SK-N-SH (cell line): ENCODE measurements at regions not wholly inside any gene's neighbourhood (a gene's known extent, or its start where the extent isn't known, plus 50 kb on each side); places are given as distances from the start of the nearest gene placed in this dataset.

Experiments used
- CTCF ChIA-PET: fragments of 300-600, 350-600 bp; formaldehyde crosslinking; extraction: SDS; loops from one replicate; lab custom pipeline; 2021; lab: Yijun Ruan, JAX
- POLR2A ChIA-PET: fragments of 350-600 bp; sonication (Branson Sonifier 250); formaldehyde crosslinking; extraction: SDS; loops from one replicate; lab custom pipeline; 2020; ENCODE audit warnings: antibody characterized with exemption, inconsistent platforms; lab: Yijun Ruan, JAX
- DNase-seq: peaks from one replicate; pipeline ENCODE4 v3.0.0; 2012
- H2AFZ ChIP-seq: fragments of 200-600 bp; sonication (generic); 2 replicates; pipeline ENCODE4 v1.8.1; 2016; ENCODE audit warnings: antibody characterized with exemption, mild to moderate bottlenecking, low read depth
- H3F3A ChIP-seq: fragments of 200-600 bp; sonication (generic); replicated peaks from 2 replicates; pipeline ENCODE3; 2016; ENCODE audit warnings: antibody characterized with exemption, mild to moderate bottlenecking; ENCODE audit not compliant: insufficient read depth
- H3K27ac ChIP-seq, 2 experiments: fragments of 200-500 bp in 1 of 2; fragments of 200-600 bp in 1 of 2; sonication (Bioruptor generic) in 1 of 2; sonication (generic), shearing (Covaris generic) in 1 of 2; 2 replicates each; pipeline versions ENCODE4 v1.5.1 to v1.6.1; 2014 to 2016; ENCODE audit warnings: low read depth in 2 of 2, inconsistent platforms in 1 of 2, low read length in 1 of 2, mild to moderate bottlenecking in 1 of 2, mixed read lengths in 1 of 2
- H3K27me3 ChIP-seq: fragments of 200-600 bp; sonication (generic), shearing (Covaris generic); 2 replicates; pipeline ENCODE4 v1.6.1; 2016; ENCODE audit warnings: mixed run types; ENCODE audit not compliant: insufficient read depth
- H3K36me3 ChIP-seq, 2 experiments: fragments of 200-500 bp in 1 of 2; fragments of 200-600 bp in 1 of 2; sonication (Bioruptor generic) in 1 of 2; sonication (generic) in 1 of 2; replicated peaks in 1 of 2; 2 replicates each; pipeline versions ENCODE3 to v1.5.1; 2014 to 2016; ENCODE audit warnings: low read length in 1 of 2, mild to moderate bottlenecking in 1 of 2; ENCODE audit not compliant: insufficient read depth in 2 of 2, control insufficient read depth in 1 of 2
- H3K4me1 ChIP-seq, 2 experiments: fragments of 200-500 bp in 1 of 2; fragments of 200-600 bp in 1 of 2; sonication (Bioruptor generic) in 1 of 2; sonication (generic), shearing (Covaris generic) in 1 of 2; 2 replicates each; pipeline versions ENCODE4 v1.5.1 to v1.6.1; 2014 to 2016; ENCODE audit warnings: low read depth in 1 of 2, low read length in 1 of 2, mixed run types in 1 of 2; ENCODE audit not compliant: insufficient read depth in 2 of 2, control insufficient read depth in 1 of 2
- H3K4me2 ChIP-seq: fragments of 200-600 bp; sonication (generic), shearing (Covaris generic); 2 replicates; pipeline ENCODE4 v1.6.1; 2017; ENCODE audit warnings: mixed run types
- H3K4me3 ChIP-seq, 2 experiments: fragments of 200-500 bp in 1 of 2; fragments of 200-600 bp in 1 of 2; sonication (Bioruptor generic) in 1 of 2; sonication (generic), shearing (Covaris generic) in 1 of 2; 2 replicates each; pipeline versions ENCODE4 v1.5.1 to v1.8.1; 2014 to 2016; ENCODE audit warnings: low read depth in 2 of 2, inconsistent platforms in 1 of 2, low read length in 1 of 2, mild to moderate bottlenecking in 1 of 2, mixed read lengths in 1 of 2, moderate library complexity in 1 of 2
- H3K79me2 ChIP-seq: fragments of 200-600 bp; sonication (generic); 2 replicates; pipeline ENCODE4 v1.8.1; 2017; ENCODE audit warnings: mild to moderate bottlenecking; ENCODE audit not compliant: insufficient read depth
- H3K9ac ChIP-seq: fragments of 200-600 bp; sonication (generic); 2 replicates; pipeline ENCODE4 v1.6.1; 2017; ENCODE audit warnings: mixed run types
- H3K9me2 ChIP-seq: fragments of 200-600 bp; sonication (generic); 2 replicates; pipeline ENCODE4 v1.6.1; 2017; ENCODE audit warnings: mixed run types
- H3K9me3 ChIP-seq: fragments of 200-600 bp; sonication (generic); 2 replicates; pipeline ENCODE4 v1.6.1; 2017; ENCODE audit warnings: mixed run types, mild to moderate bottlenecking, moderate library complexity
- H4K20me1 ChIP-seq: fragments of 200-600 bp; sonication (generic); 2 replicates; pipeline ENCODE4 v1.6.1; 2017; ENCODE audit warnings: mild to moderate bottlenecking, mixed run types; ENCODE audit not compliant: insufficient read depth
- CHD2 ChIP-seq: fragments of 150-350 bp; IDR thresholded peaks from 2 replicates; pipeline ENCODE4 v1.6.1; 2018; ENCODE audit warnings: low read length; ENCODE audit not compliant: partially characterized antibody
- EP300 ChIP-seq, 2 experiments: IDR thresholded peaks; 2 replicates each; pipeline versions ENCODE4 v1.4.0 to v1.6.1; 2012; ENCODE audit warnings: borderline replicate concordance in 1 of 2, low read depth in 1 of 2, low read length in 1 of 2
- EZH2phosphoT487 ChIP-seq: fragments of 200-600 bp; sonication (generic); IDR thresholded peaks from 2 replicates; pipeline ENCODE4 v1.6.1; 2017; ENCODE audit warnings: low read depth, mixed run types, mild to moderate bottlenecking, antibody characterized with exemption, moderate library complexity, borderline replicate concordance
- FOSL2 ChIP-seq: IDR thresholded peaks from 2 replicates; pipeline ENCODE4 v1.4.0; 2012; ENCODE audit warnings: low read depth, mild to moderate bottlenecking, moderate library complexity, borderline replicate concordance
- FOXM1 ChIP-seq: IDR thresholded peaks from 2 replicates; pipeline ENCODE4 v1.4.0; 2012; ENCODE audit warnings: low read depth, mild to moderate bottlenecking
- GATA2 ChIP-seq: sonication (generic); formaldehyde crosslinking; IDR thresholded peaks from 2 replicates; pipeline ENCODE4 v1.5.0; 2020; ENCODE audit warnings: mild to moderate bottlenecking, missing genetic modification reagents
- NRF1 ChIP-seq: IDR thresholded peaks from 2 replicates; pipeline ENCODE4 v1.6.1; 2012; ENCODE audit warnings: low read depth, mild to moderate bottlenecking, low read length
- RAD21 ChIP-seq: IDR thresholded peaks from 2 replicates; pipeline ENCODE4 v1.6.1; 2012; ENCODE audit warnings: mild to moderate bottlenecking, low read length
- RCOR1 ChIP-seq: fragments of 150-350 bp; IDR thresholded peaks from 2 replicates; pipeline ENCODE4 v1.6.1; 2017; ENCODE audit warnings: antibody characterized with exemption, low read length
- RFX5 ChIP-seq: IDR thresholded peaks from 2 replicates; pipeline ENCODE4 v1.6.1; 2012; ENCODE audit warnings: mild to moderate bottlenecking, improper control_type of control experiment, low read length
- RXRA ChIP-seq: IDR thresholded peaks from 2 replicates; pipeline ENCODE4 v1.4.0; 2012; ENCODE audit warnings: low read depth, mild to moderate bottlenecking, borderline replicate concordance
- SIN3A ChIP-seq: IDR thresholded peaks from 2 replicates; pipeline ENCODE4 v1.6.1; 2012; ENCODE audit warnings: low read depth, mild to moderate bottlenecking, low read length, moderate library complexity, borderline replicate concordance
- SMC3 ChIP-seq: IDR thresholded peaks from 2 replicates; pipeline ENCODE4 v1.6.1; 2012; ENCODE audit warnings: low read depth, low read length, improper control_type of control experiment
- TCF12 ChIP-seq: IDR thresholded peaks from 2 replicates; pipeline ENCODE4 v1.4.0; 2012
- TEAD4 ChIP-seq: IDR thresholded peaks from 2 replicates; pipeline ENCODE4 v1.4.0; 2012; ENCODE audit warnings: mild to moderate bottlenecking, borderline replicate concordance; ENCODE audit not compliant: insufficient read depth
- WGBS: methylation state at CpG from one replicate; pipeline ENCODE4 v1.1.6; 2017; ENCODE audit warnings: low lambda C conversion rate; 5-methylcytosine and 5-hydroxymethylcytosine counted together
- TF ChIP-seq, protein P1 (sequence below): fragments of 200-600 bp; sonication (generic); IDR thresholded peaks from 2 replicates; pipeline ENCODE4 v1.6.1; 2017; ENCODE audit warnings: antibody characterized with exemption, mild to moderate bottlenecking, moderate library complexity
- TF ChIP-seq, protein P2 (sequence below): IDR thresholded peaks from 2 replicates; pipeline ENCODE4; 2012
- TF ChIP-seq, protein P3 (sequence below): IDR thresholded peaks from 2 replicates; pipeline ENCODE4 v1.4.0; 2012; ENCODE audit warnings: low read depth, borderline replicate concordance
- TF ChIP-seq, protein P4 (sequence below): IDR thresholded peaks from 2 replicates; pipeline ENCODE4 v1.4.0; 2012; ENCODE audit warnings: low read depth

DNA sequence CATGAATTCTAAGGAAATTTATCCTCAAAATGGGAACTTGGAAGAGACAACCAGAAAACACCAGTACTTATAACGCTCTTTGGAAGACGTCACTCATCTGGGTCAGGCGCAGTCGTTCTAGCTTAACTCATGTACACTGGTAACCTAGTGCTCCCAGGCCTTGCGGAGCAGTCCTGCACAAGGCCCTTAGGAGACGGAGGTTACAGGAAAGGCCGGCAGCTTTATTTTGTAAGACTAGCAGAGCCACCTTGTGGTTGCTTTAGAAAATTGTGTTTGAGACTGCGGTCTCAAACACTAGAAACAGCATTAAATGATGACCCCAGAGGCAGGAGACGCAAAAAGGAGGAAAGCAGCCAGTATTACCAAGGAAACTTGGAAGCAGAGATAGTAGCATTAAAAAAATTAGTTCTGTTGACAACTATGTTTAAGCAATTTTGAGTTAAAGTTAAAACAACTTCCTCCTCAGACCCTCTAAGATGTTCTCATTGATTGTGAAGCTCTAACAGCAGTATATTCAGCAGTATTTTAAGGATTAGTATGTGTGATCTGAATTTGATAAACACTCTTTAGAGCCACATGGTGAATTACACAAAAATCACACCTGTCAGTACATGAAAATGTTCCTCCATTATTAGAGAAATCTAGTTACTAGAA is 141.9 kb upstream of the C2CD4B start:
- H3K4me2 ChIP-seq, result peak overlapping the region; percentile 36
- H3K9ac ChIP-seq, result peak overlapping the region; percentile 8; the same call in 1 of the 2 replicates
- 0 out of 2 replicates have a peak, but pooled peaks cover 6% of the 10 kb centered on the region for H3K9me3 ChIP-seq
- TF ChIP-seq GATA2 (CRISPR knock-in tag) (no peak), RAD21 (peak; percentile 92), SMC3 (peak; percentile 67), RCOR1 (peak; percentile 30; the same call in 1 of the 2 replicates), FOXM1 (no peak)
- TF ChIP-seq, protein P1, sequence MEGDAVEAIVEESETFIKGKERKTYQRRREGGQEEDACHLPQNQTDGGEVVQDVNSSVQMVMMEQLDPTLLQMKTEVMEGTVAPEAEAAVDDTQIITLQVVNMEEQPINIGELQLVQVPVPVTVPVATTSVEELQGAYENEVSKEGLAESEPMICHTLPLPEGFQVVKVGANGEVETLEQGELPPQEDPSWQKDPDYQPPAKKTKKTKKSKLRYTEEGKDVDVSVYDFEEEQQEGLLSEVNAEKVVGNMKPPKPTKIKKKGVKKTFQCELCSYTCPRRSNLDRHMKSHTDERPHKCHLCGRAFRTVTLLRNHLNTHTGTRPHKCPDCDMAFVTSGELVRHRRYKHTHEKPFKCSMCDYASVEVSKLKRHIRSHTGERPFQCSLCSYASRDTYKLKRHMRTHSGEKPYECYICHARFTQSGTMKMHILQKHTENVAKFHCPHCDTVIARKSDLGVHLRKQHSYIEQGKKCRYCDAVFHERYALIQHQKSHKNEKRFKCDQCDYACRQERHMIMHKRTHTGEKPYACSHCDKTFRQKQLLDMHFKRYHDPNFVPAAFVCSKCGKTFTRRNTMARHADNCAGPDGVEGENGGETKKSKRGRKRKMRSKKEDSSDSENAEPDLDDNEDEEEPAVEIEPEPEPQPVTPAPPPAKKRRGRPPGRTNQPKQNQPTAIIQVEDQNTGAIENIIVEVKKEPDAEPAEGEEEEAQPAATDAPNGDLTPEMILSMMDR, result peak; percentile 78
- TF ChIP-seq, all 33 proteins: peak for 4
- H3K4me3 ChIP-seq, result peak overlapping the region in 1 of 2 experiments; percentile 17; a peak in 1 of 4 replicates
- H4K20me1 ChIP-seq, result no peaks in the 10 kb centered on the region
- H3K27ac ChIP-seq, result peak overlapping the region; percentile 28 to 61; a peak in 2 of 4 replicates
- peak overlapping the region; percentile 87 for H2AFZ ChIP-seq
- peak; percentile 72 for DNase-seq
- H3K79me2 ChIP-seq, result no peaks in the 10 kb centered on the region
- H3K27me3 ChIP-seq, result no peaks in the 10 kb centered on the region
- no peaks in the 10 kb centered on the region for H3K9me2 ChIP-seq
- H3K4me1 ChIP-seq, result peaks cover 8 to 15% of the 10 kb centered on the region in 2 experiments
- peaks cover 17% of the 10 kb centered on the region for H3F3A ChIP-seq
- CTCF ChIA-PET, result interaction anchor here (0.6 to 2.7 kb wide), 65 partner anchors 9 to 752 kb away, joined by 3 to 27 read pairs (median 5); partner anchors contain the start of genes C2CD4B and VPS13C
- POLR2A ChIA-PET, result no interaction called here
- no peaks in the 10 kb centered on the region for H3K36me3 ChIP-seq
- WGBS, result 19% methylated on average over 9 of the region's 9 CpGs

DNA sequence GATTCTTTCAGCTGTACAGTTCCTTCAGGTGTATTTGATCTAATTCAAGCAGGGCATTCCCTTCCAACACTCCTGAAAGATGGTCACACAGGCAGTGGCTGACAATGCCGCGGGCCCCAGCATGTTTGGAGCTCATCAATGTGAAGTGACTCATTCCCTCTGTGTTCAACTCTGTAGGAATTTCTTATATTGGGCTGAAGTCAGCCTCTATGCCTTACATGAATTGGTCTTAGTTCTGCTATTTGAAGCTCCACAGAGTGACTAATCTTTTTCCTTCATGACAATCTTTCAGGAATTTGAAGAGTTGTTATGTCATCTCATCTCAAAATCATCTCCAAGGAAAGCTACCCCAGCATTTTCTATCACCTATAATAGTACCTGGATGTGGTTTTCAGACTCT is 142.5 kb upstream of the C2CD4B start:
- peak; percentile 57; the same call in 1 of the 2 replicates for TF ChIP-seq TCF12
- TF ChIP-seq FOSL2, result peak; percentile 79
- TF ChIP-seq RFX5, result no peak
- no peak for TF ChIP-seq EZH2phosphoT487
- TF ChIP-seq GATA2 (CRISPR knock-in tag), result no peak
- peak; percentile 29; the same call in 1 of the 2 replicates for TF ChIP-seq TEAD4
- peak in 1 of 2 experiments; percentile 27; a peak in 1 of 4 replicates for TF ChIP-seq EP300 (IDR thresholded peaks at IDR 0.05; ENCODE audit: borderline replicate concordance in 1 of 2, low read depth in 1 of 2, low read length in 1 of 2)
- TF ChIP-seq SIN3A, result no peak
- no peak for TF ChIP-seq NRF1
- TF ChIP-seq, protein P2, sequence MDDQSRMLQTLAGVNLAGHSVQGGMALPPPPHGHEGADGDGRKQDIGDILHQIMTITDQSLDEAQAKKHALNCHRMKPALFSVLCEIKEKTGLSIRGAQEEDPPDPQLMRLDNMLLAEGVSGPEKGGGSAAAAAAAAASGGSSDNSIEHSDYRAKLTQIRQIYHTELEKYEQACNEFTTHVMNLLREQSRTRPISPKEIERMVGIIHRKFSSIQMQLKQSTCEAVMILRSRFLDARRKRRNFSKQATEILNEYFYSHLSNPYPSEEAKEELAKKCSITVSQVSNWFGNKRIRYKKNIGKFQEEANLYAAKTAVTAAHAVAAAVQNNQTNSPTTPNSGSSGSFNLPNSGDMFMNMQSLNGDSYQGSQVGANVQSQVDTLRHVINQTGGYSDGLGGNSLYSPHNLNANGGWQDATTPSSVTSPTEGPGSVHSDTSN, result peak; percentile 53; the same call in 1 of the 2 replicates
- no peak for TF ChIP-seq CHD2
- TF ChIP-seq, protein P3, sequence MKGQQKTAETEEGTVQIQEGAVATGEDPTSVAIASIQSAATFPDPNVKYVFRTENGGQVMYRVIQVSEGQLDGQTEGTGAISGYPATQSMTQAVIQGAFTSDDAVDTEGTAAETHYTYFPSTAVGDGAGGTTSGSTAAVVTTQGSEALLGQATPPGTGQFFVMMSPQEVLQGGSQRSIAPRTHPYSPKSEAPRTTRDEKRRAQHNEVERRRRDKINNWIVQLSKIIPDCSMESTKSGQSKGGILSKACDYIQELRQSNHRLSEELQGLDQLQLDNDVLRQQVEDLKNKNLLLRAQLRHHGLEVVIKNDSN, result no peak
- no peak for TF ChIP-seq RXRA
- TF ChIP-seq, protein P4, sequence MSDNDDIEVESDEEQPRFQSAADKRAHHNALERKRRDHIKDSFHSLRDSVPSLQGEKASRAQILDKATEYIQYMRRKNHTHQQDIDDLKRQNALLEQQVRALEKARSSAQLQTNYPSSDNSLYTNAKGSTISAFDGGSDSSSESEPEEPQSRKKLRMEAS, result peak; percentile 30; the same call in 1 of the 2 replicates
- TF ChIP-seq, all 33 proteins: peak for 6
- Histone ChIP-seq H3K9ac (peak overlapping the region; percentile 8; the same call in 1 of the 2 replicates), H3K79me2 (no peaks in the 10 kb centered on the region), H3K36me3 (no peaks in the 10 kb centered on the region), H3K9me3 (0 out of 2 replicates have a peak, but pooled peaks cover 6% of the 10 kb centered on the region), H3K4me1 (peaks cover 3 to 15% of the 10 kb centered on the region in 2 experiments; a peak in 3 of 4 replicates), H3K9me2 (no peaks in the 10 kb centered on the region), H4K20me1 (no peaks in the 10 kb centered on the region), H3K4me2 (peak overlapping the region; percentile 36), H3F3A (peaks cover 17% of the 10 kb centered on the region), H3K4me3 (0 out of 4 replicates have a peak overlapping the region, but pooled peaks of 1 of the 2 experiments have one; percentile 17), H3K27ac (peak overlapping the region in 1 of 2 experiments; percentile 61; a peak in 2 of 4 replicates), H2AFZ (peak overlapping the region; percentile 87; the same call in 1 of the 2 replicates), H3K27me3 (no peaks in the 10 kb centered on the region)
- CTCF ChIA-PET, result interaction anchor here (0.7 to 2.7 kb wide), 55 partner anchors 9 to 1197 kb away, joined by 3 to 27 read pairs (median 5); partner anchors contain the start of genes C2CD4B and VPS13C
- no peak for DNase-seq
- POLR2A ChIA-PET, result no interaction called here
- 10% methylated on average over 2 of the region's 2 CpGs for WGBS
